Femur (tissue), 1 donor: ENCODE measurements at regions not wholly inside any gene's neighbourhood (a gene's known extent, or its start where the extent isn't known, plus 50 kb on each side); places are given as distances from the start of the nearest gene placed in this dataset.

Source experiments
- DNase-seq: peaks from one replicate; pipeline ENCODE4 v3.0.0-alpha.2; 2017

DNA sequence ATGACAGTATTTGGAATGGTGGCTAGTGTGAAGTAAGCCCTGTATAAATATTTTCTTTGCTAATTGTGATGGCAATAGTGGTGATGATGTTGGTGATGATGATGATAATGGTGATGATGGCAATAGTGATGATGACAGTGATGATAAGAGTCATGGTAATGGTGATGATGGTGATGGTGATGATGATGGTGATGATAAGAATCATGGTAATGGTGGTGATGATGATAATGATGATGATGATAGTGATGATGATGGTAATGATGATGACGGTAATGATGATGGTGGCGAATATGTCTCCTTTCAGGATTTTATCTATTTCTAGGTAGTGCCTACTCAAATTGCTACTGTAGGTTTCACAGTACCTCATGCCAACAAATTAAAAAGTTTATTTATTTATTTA is 205.4 kb downstream of the GALR1 start:
- no peak for DNase-seq

- no peak for DNase-seq
Observed at GRCh38 chr18:77457681-77458080, 208.0 kb downstream of the GALR1 start.

DNA sequence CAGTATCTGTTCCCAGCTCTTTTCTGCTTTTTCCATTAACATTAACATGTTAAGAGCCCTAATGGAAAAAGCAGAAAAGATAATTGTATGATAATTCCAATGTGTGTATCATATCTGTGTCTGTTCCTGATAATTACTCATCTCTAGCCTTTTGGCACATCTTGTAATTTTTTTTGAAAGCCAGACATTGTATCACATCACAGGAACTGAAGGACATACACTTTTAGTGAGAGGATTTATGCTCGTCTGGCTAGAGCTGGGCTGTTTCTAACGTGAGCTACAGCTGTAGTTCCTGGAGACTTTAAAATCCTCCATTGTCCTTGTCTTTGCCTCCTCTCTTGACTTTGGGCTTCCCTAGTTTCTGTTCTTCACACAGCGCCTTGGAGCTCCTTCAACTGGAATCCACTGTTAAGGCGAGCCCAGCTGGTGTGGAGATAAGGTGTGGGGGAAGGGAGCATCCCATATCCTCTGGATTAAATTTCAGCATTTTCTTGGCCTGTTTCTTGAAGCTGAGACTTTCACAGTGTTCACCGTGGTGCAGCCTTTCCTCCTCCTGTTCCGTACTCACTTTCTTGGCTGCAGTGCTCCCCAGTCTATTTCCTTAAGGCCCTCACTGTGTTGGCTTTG is 211.5 kb downstream of the GALR1 start:
- no peak for DNase-seq

DNA sequence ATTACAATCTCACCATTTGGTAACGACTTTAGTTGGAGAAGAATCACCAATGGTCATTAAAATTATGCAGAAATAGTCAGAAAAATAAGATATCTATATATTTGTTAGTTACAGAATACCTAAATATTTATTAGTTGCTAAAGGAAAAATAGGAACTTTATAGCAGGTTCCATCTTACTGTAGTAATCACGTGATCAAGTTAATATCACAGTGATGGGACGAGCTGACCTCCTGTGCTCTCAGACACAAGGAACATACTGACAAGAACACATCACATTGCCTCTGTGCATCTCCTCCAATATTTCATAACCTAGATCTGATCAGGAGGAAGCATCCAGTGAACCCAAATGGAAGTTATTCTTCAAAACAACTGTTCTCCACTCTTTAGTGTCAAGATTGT is 215.3 kb downstream of the GALR1 start:
- DNase-seq: no peak

GRCh38 chr18:77466890-77467289 is 217.2 kb downstream of the GALR1 start:
- no peak for DNase-seq

DNA sequence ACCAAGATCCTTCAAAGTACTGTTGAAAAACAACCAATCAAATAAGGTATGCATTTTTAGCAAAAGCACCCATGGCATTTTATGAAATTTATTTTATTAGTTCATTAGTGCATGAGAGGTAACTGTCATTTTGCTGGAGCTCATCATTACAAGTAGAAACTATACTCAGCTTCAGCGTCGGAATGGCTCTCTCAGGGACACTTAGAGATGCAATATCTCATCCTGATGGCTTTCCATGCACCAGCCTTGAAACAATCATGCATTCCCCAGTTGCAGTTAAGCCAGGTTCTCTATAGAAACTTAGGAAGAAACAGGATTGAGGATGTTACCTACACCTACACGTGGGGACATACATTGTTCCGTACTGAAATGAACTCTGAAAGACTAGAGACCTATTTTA is 219.5 kb downstream of the GALR1 start:
- DNase-seq: no peak

DNA sequence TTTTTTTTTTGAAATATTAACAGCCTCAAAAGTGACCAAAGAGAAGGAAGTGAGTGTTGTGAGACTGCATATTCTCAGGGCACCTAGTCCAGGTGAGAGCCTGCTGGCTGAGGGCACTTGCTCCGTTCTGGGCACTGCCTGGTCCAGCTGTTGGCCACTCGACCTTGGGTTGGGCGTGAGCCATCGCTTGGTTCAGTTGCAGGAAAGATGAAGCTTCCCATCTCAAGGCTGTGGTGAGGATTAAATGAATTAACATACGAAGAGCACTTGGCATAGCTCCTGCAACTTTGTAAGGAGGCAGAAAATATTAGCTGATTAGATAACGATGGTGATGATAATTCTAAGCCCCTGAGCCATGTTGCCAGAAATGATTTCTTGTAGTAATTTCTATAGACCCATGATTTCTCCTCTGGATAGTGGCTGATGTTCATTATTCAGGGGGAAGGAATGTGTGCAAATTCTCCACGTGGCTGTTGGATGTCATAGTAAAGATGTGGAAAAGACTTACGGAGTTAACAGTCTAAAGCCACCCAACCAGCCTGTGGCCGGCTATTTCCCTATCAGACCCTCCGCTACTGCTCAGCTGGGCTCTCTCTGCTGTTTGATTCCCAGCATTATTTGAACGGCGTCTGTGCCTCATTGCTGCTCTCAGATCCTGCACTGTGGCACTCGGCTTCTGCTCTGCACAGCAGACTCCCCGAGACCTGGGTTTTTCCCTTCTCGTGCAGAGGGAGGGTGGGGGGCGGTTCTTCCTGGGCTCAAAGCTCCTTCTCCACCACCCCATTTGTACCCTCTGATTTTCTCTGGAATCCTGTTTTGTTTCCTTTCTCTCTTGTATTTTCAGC is 221.1 kb downstream of the GALR1 start:
- no peak for DNase-seq

DNA sequence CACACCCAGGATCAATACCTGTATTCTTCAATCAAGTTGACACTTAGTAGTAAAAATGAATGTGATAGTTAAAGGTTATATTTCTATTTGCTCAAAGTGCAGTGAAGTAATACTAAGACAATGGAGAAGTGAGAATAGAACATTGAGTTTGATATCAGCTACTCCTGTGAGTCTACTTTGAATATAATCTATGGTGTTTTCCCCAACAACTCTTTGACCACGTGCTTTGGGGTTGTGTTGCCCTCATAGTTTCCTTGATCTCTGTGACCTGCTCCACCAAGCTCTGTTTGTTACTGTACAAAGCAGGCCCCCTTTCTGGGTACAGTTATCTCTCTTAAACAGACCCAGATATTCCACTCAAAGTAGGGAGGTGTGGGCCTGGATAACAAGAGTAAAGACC is 222.9 kb downstream of the GALR1 start:
- DNase-seq: no peak

DNA sequence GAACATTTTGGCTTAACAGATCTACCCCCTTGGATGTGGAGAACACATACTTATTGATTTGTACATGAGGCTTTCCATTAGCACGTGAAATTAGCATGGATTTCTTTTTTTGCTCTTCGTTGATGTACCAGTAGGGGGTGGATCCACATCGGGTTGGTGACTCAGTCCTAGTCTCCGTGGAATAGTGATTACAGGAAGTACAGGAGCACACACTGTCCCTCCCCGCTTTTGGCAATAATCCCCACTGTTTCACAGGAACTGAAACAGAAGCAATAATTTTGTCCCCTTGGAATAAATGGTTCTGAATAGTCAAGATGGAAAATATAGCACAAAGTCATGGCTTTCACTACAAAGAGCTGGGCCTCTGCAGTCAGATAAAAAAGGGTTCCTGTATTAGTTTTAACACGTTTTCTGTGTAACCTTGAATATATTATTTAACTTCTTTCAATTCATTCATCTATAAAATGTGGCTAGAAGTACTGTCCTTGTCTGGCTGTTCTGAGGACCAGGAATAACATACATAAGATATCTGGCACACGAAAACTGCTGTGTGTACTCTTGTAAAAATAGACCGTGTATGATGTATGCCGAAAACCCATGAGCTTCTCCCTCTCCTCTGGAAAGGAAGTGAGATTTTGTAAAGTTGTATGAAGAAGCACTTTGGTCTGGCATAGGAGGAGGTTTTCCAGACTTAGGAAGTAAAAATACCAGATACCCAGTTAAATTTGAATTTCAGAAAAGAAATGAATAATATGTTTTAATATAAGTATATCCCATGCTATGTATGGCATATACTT is 229.2 kb downstream of the GALR1 start:
- DNase-seq: peak; percentile 40

DNA sequence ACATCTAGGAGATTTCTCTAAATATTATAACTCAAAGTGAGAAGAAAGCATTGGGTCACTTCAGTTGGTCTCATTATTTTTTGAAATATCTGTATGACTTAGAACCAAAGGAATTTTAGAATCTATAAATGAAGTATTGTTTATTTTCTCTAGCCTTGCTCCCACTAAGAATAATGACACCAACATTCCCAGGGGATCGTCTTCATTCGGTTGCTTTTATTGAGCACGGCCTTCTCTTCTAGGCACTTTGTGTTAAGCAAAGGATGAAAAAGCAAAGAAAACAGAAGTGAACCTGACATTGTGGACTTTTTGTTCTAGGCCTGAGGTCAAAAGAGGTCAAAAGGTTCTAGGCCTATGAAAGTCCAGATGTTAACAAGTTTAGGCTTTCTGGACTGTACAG is 231.9 kb downstream of the GALR1 start:
- no peak for DNase-seq

DNA sequence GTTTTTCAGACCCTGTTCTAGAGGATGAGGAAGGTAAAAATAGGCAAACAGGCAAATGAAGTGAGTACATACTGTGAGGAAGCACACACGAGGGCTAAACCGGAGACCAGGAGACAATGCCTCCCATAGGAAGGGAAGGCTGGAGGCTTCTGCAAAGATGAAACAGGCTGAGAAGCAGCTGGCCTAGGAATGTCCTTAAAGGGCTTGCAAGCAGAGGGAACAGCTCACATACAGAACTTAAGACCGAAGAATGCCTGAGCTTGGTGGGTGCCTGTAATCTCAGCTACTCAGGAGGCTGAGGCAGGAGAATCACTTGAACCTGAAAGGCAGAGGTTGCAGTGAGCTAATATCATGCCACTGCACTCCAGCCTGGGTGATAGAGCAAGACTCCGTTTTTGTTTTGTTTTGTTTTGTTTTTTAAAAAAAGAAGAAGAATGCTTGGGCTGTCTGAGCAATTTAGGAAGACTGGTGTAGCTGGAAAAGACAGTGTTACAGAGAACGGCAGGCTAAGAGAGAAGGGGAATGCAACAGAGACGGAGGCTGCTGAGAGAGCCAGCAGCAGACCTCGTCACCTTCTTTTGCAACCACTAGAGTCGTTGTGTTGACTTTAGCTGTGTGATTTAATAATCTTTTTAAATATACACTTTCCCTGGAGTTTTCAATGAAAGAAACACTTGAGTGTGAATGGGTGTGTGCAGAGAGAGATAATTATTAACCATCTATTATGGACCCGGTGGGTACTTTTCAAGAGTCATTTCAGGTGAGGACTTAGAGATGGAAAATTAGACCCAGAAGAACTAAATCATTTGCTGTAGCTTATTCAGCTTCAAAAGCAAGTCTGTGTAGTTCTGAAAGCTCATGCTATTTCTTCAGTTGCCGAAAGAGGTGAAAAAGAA is 232.8 kb downstream of the GALR1 start:
- DNase-seq: no peak

DNA sequence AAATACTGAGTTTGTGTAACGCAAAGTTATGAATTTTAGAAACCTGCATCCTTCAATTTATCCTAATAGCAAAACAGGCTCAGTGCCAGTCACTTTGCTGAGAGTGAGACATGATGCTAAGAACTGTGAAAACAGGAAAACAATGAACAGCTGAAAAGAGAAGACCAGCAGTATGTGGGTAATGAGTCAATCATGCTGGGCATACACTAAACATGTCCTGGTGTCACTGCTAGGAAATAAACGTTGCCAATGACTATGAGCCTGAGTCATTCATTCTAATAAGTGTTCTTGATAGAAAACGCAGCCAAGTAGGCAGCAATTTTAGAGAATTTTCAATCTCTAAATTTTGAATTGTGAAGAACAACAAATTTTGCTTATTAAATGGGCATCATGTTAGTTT is 237.3 kb downstream of the GALR1 start:
- no peak for DNase-seq

DNA sequence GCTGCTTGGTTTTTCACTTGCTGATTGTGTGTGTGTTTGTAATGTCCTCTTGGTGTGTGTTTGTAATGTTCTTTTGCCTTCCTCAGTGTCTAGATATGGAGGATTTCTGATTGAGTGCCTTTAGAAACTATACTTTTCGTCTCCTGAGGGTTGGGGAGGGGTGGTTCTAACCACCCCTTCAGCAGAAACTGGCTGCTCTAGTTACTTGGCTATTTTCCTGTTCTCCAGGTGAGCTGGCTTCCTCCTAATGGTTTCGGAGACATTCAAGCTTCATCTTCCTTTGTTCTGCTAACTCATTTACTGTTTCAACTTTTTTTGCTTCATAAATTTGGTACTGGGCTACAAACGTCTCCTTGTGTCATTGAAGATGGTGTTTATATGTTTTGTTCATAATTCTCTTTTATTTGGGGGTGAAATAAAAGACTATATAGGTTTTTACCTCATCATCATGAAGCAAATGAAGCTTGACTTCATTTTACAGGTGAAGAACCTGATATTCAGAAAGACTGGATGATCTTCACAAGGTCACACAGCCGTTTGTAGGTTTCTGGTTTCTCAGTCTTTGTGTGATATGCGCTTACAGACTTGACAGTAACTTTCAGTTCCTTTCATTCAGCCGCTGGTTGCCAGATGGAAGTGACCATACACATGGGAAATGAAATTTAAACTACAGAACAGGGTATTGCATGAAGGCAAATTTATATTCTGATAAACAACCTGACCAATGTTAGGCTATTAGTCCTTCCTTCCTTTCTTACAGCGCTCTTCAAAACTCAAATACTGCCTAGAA is 238.5 kb downstream of the GALR1 start:
- no peak for DNase-seq

DNA sequence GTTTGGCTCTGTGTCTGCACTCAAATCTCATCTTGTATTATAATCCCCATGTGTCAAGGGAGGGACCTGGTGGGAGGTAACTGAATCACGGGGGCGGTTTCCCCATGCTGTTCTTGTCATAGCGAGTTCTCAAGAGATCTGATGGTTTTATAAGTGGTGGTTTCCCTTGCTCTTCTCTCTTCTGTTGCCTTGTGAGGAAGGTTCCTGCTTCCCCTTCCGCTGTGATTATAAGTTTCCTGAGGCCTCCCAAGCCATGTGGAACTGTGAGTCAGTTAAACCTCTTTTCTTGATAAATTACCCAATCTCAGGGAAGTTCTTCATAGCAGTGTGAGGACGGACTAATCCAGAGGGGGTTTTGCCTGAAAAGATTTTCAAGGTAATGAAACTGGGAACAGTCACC is 245.4 kb downstream of the GALR1 start:
- no peak for DNase-seq

GRCh38 chr18:77495982-77496690 is 246.5 kb downstream of the GALR1 start:
- no peak for DNase-seq

DNA sequence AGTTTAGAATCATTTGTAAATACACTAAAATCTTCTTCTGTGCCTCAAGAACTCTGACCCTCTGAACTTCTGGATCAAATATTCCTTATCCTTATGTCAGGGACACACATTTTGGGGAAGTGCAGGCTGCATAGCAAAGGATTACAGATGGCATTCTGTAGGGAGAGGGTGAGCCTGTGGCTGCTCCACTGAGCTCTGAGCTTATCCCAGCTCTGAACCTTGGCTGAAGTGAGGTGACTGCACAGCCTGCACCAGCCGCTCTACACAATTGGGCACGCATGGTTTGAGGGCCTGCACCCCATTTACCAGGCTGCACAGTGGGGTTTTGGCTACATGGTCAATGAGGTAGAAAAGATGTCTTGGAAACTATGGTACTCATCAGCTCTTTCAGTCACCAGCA is 251.6 kb downstream of the GALR1 start:
- DNase-seq: no peak

- no peak for DNase-seq
Observed at GRCh38 chr18:77505499-77505898, 255.9 kb downstream of the GALR1 start.

DNA sequence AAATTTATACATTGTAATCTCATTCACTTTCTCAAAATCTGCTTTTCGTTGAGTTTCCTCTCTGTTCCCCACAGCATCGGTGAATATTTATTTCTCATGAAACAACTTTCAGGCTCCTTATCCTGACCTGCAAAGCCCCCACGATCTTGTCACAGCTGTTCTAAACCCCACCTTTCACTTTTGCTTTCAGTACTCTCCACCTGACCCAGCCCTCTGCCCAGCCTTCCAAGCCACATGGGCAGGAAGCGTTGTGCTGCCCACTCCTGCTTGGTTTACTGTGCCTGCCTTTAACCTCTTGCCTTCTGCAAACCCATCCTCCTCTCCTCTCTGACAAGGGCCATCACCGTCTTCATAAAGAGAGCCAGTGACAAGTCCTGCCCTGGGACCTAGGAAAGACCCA is 262.5 kb downstream of the GALR1 start:
- no peak for DNase-seq

GRCh38 chr18:77517901-77518300 is 268.3 kb downstream of the GALR1 start:
- DNase-seq: no peak

DNA sequence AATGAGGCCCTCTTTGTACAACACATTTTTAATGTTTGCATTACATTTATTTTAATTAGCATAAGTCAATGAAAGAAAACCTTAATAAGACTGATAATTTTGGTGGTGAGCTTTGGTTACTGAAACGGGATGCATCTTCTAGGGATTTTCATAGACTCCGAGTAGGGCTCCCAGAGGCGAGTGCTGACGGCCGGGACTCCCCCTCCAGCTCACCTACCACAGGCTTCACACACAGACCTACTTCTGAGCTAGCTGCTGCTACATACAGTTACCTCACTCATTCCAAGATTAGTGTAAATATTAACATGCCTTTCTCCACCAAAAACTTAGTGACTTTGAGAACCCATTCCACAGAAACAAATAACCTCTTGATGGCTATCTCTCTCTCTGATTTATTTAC is 271.1 kb downstream of the GALR1 start:
- DNase-seq: no peak

- DNase-seq: no peak
Observed at GRCh38 chr18:77522051-77522675, 272.5 kb downstream of the GALR1 start.
